ENCODE measurements at regions not wholly inside any gene's neighbourhood (a gene's known extent, or its start where the extent isn't known, plus 50 kb on each side); places are given as distances from the start of the nearest gene placed in this dataset.
"Not testable (repeated sequence)": the region's sequence is repeated elsewhere in the genome, so short reads cannot be mapped to it uniquely, and the experiment has no call there.

DNA sequence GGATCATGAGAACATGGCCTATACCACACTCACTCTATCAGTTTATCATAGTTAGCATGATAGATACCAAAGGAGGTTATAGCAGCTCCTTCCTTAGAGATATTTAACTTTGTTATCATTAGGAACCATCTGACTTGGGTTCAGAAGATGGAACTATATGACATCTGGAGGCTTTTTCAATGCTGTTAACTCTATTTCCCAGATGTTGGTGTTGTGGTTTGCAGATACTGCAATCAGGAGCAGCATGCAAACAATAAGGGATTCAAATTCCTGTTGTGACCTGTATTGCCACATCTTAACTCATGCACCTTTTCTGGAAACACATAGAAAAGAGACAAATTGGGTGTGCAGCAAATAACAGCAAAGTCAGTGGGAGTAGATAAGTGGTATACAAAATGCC, 201.7 kb downstream of the NNT start:
- no peak for DNase-seq

DNA sequence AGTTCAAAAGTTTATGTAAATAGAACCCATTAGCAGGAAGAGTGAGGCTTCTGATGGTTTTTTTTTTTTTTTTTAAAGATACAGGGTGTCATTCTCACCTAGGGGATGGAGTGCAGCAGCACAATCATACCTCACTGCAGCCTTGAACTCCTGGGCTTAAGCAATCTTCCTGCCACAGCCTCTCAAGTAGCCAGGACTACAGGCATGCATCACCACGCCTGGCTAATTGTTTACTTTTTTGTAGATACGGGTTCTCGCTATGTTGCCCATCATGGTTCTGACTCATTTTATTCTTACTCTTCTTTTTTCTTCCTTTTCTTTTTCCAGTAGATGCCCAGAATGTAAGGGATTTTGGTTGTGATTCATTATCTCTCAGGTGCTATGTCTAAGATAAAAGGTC, 201.1 kb downstream of the NNT start:
- no peak for DNase-seq

DNA sequence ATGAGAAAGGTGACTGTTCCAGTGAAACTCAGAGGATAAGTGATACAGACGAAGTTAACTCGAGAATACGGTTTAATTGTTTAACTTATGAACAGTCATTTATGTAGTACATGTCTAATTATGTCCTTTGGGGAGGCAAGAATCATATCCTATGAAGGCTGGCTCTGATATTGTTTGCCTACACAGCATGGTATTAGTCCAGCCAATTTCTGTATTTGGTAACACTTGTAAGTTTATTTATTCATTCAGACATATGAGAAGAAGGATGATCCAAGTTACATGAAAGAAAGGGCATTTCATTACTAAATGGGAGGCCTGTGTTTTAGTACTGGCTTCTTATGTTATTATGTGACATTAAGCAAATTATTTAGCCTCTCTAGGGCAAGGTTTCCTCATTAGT, 199.7 kb downstream of the NNT start:
- no peak for DNase-seq

DNA sequence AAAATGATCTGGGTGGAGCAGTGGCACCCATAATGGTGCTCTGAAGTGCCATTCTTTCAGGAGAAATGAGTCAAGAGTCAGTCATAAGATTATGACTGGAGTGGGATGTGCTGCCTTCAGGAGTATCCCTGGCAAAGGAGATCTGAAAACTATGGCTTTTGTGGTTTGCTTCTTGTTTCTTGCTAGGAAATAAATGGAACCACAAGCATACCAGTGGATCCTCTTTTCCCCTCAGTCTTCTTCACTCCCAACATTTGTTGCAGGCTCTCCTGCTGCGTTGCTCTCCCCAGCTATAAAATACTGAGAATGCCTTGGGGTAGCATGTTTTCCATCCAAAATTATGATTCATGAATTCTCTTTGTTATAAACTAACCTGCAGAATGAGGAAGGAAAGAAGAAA, 199.1 kb downstream of the NNT start:
- no peak for DNase-seq

DNA sequence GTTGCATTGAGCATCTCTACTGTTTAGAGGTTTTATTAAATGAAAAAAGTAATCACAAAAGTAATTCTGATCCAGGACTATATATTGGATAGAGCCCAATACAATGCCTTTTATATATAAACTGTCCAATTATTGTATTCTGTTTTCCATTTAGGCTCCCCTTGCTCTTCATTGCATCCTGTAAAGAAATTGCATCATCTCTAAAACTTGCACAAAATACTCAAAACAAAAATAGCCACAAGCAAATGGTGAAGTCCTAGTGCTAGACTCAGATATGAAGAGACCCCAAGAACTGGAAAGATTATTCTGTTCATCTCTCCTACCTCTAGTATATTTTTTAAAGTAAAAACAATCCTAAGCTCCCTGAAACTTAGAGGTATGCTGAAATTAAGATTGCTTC, 195.8 kb downstream of the NNT start:
- no peak for DNase-seq

DNA sequence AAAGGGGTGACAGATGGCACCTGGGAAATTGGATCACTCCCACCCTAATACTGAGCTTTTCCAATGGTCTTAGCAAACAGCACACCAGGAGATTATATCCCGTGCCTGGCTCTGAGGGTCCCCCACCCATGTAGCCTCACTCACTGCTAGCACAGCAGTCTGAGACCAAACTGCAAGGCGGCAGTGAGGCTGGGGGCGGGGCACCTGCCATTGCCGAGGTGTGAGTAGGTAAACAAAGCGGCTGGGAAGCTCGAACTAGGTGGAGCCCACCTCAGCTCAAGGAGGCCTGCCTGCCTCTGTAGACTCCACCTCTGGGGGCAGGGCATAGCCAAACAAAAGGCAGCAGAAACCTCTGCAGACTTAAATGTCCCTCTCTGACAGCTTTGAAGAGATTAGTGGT, 188.9 kb downstream of the NNT start:
- DNase-seq = not testable (repeated sequence)

DNA sequence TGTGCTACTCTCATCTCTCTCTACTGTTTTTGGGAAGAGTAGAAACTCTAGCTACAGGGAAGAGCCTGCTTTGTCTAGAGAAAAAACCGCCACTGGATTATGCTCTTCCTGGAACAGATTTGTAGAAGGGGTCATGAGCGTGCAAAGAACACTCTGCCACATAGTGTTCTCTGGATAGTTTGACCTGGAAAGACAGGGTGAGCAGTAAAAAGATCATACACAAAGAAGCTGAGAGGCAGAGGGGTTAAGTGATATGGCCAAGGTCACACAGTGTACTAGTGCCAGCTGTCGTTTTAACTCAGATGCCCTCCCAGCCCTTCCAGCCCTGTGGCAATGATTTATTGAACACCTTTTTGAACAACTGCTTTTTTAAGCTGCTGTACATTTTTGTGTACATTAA, 182.2 kb downstream of the NNT start:
- no peak for DNase-seq

DNA sequence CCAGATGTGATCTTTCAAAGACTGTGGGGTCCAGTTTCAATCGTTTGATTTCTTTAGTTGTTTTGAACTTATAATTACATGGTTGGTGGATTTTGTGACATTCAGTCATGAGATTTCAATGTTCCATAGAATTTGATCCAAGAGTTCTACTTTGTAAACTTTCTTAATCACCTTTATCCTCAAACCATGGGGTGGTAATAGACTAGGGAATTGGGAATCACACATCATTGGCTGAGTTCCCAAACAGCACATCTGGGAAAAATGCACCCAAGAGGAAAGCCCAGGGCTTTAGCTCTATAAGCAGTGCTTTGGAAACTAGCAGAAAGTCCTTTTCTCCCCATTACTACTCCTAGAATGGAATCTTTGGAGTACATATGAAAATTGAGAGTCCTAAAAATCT, 177.6 kb downstream of the NNT start:
- no peak for DNase-seq

DNA sequence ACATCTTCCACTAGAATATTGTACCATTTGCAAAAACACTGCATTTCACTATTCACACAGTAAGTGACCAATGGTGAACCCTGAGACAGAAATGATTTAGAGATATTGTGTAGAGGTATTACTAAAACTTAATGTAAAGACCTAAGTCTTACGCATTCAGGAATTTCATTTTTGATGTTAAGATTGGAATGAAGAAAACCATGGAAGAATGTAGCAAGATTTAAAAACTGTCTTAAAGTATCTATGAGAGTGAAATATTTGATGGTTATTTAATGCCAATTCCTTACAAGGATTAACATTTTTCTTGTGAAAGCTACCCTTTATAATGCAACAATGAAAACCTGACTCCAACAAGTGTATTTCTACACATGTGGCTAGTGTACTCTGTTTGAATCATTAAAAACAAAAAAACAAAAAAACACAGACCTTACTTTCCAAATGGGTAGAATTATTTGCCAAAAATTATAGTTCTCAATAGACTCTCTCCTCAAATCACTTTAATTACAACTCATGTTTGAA, 172.0 kb downstream of the NNT start:
- no peak for DNase-seq

DNA sequence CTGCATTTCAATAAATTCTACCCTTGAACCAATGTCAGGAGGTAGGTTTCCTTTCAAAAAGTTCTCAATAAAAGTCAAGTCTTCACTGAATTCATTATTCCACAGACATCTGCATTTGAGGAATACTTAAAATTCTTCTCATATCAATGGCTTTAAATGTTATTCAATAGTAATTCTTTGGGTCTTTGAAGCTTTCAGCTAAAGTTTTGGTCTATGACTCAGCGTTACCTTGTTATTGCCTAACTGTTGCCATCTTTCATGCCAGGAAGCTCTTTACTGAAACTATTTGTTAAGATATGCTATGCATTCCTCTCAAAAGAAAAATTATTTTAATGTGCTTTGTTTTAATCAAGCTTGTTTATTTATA, 170.5 kb downstream of the NNT start:
- no peak for DNase-seq

DNA sequence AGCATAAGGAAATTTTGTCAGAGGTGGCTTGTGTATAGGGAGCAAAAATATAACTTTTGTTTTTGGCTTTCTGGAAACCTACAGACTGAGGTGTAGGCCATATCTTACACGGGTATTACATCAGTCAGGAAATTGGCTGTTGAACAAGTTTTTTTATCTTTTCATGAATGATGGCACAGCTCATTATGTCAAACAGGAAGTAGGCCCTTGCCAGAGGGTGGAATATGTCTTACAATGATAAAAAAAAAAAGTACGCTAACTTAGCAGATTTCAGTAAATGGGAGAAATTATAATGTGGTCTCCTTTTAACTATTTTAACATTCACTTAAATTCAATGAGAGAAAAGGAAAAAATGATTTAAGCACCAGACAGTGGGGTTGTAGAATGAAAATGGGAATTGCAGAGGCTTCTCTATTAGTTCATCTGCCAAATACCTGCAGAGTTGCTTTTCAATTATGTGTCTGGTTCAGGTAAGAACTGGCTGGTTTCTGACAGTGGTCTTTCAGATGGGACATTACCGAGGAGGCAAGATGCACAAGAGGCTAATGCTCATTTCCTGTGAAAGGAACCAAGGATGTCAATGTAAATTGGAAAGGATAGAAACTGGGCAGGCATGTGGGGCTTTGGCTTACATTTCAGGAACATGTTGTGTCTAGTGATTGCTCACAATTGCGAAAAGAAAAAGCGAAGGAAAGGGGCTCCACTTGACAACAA, 169.9 kb downstream of the NNT start:
- no peak for DNase-seq

DNA sequence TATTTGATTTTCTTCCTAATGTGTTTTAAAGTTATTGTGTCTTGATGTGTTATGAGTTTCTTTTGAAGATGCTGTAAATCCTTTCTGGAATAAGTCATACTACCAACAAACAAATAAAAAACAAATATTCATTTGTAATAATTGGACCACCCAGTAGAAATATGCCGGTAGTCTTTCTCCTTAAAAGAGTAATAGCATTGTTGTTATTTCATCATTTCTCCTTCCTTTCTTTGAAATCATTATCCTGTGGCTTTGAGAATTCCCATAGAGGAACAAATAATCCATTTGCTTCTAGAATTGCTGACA, 169.4 kb downstream of the NNT start:
- no peak for DNase-seq

DNA sequence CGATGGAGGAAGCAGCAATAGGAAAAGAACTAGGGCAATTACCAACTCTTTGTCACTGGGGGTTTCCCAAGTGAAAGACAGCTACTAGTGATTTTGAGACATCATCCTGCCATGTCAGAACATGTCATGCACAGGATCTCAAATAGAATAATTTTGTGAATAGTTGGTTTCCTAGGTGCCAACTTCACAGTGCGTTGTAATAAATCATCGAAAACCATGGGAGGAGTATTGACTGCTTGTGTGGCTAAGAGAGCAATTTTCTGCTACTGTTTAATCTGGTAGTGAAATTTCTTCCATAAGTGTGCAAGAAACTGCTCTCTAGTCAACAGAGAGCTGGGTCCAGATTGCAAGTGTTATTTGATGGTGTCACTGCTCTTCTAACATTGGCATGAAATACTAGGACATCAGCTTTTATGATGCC, 168.6 kb downstream of the NNT start:
- no peak for DNase-seq

DNA sequence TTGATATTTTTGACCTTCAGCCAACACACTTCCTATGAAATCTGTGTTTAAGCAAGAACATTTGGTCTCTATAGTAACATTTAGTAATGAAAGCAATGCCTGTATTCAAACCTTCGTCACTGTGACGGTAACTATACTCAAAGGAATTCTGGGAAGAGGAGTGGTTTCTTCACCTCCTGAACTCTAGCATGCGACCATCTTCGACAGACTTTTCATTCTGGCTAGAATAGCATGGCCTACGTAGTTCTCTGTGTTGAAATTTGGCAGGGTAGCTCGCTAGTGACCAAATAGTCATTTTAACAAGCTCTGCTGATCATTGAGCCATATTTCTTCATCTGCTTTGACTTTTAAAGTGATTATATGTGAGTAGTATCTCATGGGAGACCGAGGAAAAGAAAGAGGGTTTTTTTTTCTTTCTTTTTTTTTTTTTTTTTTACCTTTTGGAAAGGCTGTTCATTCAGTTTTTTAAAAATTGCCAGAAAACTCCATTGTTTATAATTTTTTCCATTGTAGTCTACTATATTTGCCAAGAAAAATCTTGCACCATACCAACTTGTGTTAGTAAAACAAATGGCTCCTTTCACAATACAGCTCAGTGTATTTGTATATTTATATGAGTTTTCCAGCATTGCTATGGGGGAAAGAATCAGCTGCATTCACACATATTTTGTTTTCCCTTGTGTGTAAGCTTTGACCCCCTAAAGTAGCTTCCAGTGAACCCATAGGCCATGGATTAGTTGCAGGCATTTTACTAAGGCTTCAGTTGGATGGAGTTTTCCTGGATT, 166.8 kb downstream of the NNT start:
- no peak for DNase-seq

All from SHP77 treated with DMSO at 0.1 percent for 48 hours (cell line).